22Rv1 (cell line): ENCODE measurements at regions not wholly inside any gene's neighbourhood (a gene's known extent, or its start where the extent isn't known, plus 50 kb on each side); places are given as distances from the start of the nearest gene placed in this dataset.

ENCODE experiments used
- H3K27ac ChIP-seq: fragments of 450-650 bp; 2 replicates; pipeline ENCODE4 v1.5.1; 2017
- ZFX ChIP-seq: fragments of 450-650 bp; IDR thresholded peaks from 2 replicates; pipeline ENCODE4 v1.6.1; 2017; ENCODE audit warnings: antibody characterized with exemption, borderline replicate concordance
- TF ChIP-seq, protein P1 (sequence below): fragments of 450-650 bp; IDR thresholded peaks from 2 replicates; pipeline ENCODE4 v1.5.1; 2017; ENCODE audit warnings: mild to moderate bottlenecking

DNA sequence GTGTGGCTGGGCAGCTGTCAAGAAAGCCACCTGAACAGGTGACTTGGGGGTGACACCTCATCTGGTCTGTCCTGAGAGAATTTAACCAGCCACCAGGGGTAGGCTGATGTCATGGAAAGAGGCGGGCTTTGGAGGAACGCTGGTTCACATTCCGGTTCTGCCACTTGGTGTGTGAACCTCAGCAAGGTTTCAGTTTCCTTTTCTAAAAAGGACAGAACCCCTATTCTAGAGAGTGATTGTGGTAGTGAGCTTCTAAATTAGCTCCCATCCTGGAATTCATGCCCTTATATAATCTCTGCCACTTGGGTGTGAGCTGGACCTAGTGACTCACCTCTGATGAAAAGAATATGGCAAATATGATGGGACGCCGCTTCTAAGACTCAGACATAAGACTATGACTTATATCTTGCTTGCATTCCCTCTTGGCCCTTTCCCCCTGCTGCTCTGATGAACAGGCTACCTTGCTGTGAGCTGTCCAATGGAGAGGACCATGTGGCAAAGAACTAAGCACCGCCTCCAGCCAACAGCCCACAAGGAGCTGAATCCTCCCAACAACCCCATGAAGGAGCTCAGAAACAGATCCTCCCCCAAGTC is 332.1 kb downstream of the RRAGC start:
- TF ChIP-seq, protein P1, sequence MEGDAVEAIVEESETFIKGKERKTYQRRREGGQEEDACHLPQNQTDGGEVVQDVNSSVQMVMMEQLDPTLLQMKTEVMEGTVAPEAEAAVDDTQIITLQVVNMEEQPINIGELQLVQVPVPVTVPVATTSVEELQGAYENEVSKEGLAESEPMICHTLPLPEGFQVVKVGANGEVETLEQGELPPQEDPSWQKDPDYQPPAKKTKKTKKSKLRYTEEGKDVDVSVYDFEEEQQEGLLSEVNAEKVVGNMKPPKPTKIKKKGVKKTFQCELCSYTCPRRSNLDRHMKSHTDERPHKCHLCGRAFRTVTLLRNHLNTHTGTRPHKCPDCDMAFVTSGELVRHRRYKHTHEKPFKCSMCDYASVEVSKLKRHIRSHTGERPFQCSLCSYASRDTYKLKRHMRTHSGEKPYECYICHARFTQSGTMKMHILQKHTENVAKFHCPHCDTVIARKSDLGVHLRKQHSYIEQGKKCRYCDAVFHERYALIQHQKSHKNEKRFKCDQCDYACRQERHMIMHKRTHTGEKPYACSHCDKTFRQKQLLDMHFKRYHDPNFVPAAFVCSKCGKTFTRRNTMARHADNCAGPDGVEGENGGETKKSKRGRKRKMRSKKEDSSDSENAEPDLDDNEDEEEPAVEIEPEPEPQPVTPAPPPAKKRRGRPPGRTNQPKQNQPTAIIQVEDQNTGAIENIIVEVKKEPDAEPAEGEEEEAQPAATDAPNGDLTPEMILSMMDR, result no peak
- no peak for TF ChIP-seq ZFX
- H3K27ac ChIP-seq, result no peak overlapping the region

DNA sequence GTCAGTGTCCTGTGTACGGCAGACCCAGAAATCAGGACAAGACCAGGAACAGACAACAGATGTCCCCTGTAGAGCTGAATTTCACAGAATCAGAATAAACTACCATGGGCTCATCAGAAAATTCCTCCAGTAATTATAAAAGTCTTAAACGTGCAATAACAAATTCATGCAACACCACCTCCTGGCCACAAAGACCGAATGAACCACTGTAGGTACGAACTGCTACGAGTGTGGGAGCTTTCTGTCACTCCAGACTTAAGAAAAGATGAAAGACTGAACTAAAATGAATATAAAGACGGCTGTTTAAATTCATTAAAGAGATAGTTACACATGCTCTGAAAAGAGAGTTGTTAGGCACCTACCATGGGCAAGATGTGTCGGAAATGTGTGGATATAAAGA is 333.5 kb downstream of the RRAGC start:
- TF ChIP-seq, protein P1, result no peak
- TF ChIP-seq ZFX, result no peak
- H3K27ac ChIP-seq, result no peak overlapping the region

DNA sequence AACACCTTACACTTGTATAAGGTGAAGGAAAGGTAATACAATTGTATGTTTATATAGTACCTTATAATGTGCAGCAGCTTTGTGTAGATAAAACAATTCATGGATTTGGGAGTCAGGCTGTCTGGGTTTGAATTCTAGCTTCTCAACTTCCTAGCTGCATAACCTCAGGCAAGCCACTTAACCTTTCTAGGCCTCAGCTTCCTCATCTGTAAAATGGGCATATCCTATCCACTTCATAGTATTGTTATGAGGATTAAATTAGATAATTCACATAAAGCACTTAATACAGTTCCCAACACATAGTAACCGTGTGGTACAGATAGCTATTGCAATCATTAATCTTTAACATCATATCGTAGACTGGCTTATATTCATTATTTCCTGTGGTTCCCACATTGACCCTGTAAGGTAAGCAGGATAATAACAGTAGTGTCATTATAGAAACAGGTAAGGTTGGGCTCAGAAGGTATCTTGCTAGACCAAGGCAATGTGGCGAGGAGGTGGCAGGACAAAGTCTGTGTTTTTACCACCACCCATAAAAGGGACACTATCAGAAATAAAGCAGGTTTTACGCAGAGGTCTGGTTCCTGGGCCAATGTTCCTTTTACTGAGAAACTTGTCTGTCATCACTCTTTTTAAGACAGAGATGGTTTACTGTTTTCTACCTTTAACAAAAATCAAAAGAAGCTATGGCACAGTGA is 334.1 kb downstream of the RRAGC start:
- no peak overlapping the region for H3K27ac ChIP-seq
- TF ChIP-seq, protein P1, result no peak
- TF ChIP-seq ZFX, result no peak

DNA sequence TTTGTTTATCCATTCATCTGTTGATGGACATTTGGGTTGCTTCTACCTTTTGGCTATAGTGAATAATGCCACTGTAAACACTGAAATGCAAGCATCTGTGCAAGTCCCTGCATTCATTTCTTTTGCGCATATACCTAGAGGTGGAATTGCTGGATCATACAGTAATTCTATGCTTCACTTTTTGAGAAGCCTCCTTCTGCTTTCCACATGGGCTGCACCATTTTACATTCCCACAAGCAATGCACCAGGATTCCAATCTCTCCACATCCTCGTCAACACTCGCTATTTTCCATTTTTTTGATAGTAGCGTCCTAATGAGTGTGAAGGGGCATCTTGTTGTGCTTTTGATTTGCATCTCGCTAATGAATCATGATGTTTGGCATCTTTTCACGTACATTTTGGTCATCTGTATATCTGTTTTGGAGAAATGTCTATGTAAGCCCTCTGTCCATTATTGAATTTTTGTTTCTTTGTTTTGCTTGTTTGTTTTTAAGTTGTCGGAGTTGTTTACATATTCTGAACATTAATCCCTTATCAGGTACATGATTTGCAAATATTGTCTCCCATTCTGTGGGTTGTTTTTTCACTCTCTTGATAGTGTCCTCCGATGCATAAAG is 335.4 kb downstream of the RRAGC start:
- TF ChIP-seq, protein P1, result no peak
- TF ChIP-seq ZFX, result no peak
- no peak overlapping the region for H3K27ac ChIP-seq

DNA sequence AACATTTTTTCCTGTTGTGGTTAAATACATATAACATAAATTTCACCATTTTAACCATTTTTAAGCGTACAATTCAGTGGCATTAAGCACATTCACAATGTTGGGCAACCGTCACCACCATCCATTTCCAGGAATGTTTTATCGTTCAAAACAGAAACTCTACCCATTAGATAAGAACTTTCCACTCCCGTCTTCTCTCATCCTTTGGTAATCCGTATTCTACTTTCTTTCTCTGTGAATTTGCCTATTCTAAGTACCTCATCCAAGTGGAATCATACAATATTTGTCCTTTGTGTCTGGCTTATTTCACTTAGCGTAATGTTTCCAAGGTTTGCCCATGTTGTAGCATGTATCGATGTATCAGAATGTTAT is 336.0 kb downstream of the RRAGC start:
- H3K27ac ChIP-seq, result no peak overlapping the region
- no peak for TF ChIP-seq ZFX
- TF ChIP-seq, protein P1, result no peak

DNA sequence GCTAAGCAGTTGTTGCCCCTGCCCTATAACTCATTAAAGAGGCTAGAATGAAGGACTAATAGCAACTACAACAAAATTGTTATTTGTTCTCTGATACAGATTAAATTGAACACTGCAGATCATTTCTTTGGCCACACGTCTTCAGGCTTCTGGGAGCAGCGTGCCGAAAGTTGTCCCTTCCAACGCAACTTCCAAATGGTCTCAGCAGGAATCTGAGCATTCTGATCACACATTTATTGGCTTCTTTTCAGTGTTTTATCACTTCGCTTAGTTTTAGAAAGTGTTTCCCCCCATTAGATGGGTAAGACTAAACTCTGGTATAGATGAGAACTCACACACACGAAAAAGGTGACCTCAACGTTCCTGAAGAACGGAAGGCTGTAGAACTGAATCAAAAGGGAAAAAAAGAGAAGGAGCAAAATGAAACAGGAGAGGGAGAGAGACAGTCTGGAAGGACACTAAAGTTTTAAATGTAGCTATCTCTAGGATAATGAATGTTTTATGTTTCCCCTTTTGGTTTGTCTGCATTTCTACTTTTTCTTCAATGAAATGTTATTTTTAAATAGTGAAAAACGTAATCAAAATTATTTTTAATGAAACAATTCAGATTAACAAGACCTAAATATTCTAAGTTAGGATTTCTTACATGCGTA is 336.5 kb downstream of the RRAGC start:
- TF ChIP-seq ZFX, result no peak
- TF ChIP-seq, protein P1, result no peak
- H3K27ac ChIP-seq, result no peak overlapping the region

DNA sequence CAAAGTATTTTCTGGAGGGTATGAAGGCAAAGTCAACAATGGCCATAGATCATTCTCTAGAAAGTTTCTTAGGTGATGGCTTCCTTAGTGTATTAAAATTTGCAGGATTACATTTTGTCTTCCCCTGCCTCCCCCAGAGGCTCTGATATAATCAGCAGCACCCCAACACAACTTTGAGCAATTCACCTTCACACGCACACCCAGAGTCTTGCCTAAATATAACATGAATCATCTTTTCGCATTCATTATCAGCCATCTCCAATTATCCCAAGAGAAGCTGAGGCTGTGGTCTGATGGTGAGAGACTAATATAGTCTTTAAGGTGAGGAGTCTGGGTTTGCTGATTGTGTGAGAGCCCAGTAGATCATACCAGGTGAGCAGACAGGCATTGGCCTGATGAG is 343.0 kb downstream of the RRAGC start:
- TF ChIP-seq, protein P1, result no peak
- no peak for TF ChIP-seq ZFX
- no peak overlapping the region for H3K27ac ChIP-seq
